Gastrocnemius medialis (tissue), 4 donors: ENCODE measurements at regions not wholly inside any gene's neighbourhood (a gene's known extent, or its start where the extent isn't known, plus 50 kb on each side); places are given as distances from the start of the nearest gene placed in this dataset.
A peak's percentile ranks its signal among the peaks of the same experiment; 100 is the strongest.

Experiments
- ATAC-seq, 2 donors: fragments of 150-250 bp; one replicate each; pipeline ENCODE4 v1.9.1; 2016
- DNase-seq, 2 donors: peaks; one replicate each; pipeline ENCODE4 v3.0.0-alpha.2; 2019
- H3K27ac ChIP-seq, 4 donors: fragments of 200-600 bp; sonication (generic); 1 replicate in 1 of 4; 2 replicates in 3 of 4; pipeline ENCODE4 v1.5.1; 2016 to 2018; ENCODE audit warnings: mild to moderate bottlenecking in 2 of 4, moderate library complexity in 1 of 4
- H3K27me3 ChIP-seq, 3 donors: fragments of 200-600 bp; sonication (generic) in 2 of 3; 1 replicate in 1 of 3; 2 replicates in 2 of 3; pipeline versions ENCODE4 v1.5.1 to v1.6.0; 2016 to 2019; ENCODE audit warnings: mild to moderate bottlenecking in 1 of 3, moderate library complexity in 1 of 3
- H3K36me3 ChIP-seq, 2 donors: fragments of 200-600 bp; sonication (generic) in 1 of 2; one replicate each; pipeline ENCODE4 v1.5.1; 2017 to 2018
- H3K4me1 ChIP-seq, 2 donors: fragments of 200-600 bp; sonication (generic) in 1 of 2; one replicate each; pipeline ENCODE4 v1.5.1; 2016 to 2017; ENCODE audit warnings: mild to moderate bottlenecking in 2 of 2
- H3K4me3 ChIP-seq, 4 donors: fragments of 200-600 bp; sonication (generic) in 3 of 4; 1 replicate in 1 of 4; 2 replicates in 3 of 4; pipeline ENCODE4 v1.5.1; 2016 to 2019; ENCODE audit warnings: mild to moderate bottlenecking in 2 of 4
- H3K9me3 ChIP-seq, 3 donors: fragments of 200-600 bp; sonication (generic) in 2 of 3; 1 replicate in 1 of 3; 2 replicates in 2 of 3; pipeline ENCODE4 v1.5.1; 2016 to 2019
- POLR2A ChIP-seq, 2 donors: fragments of 450-650 bp; IDR thresholded peaks; one replicate each; pipeline ENCODE4 v1.6.1; 2017; ENCODE audit warnings: antibody characterized with exemption in 2 of 2, mild to moderate bottlenecking in 2 of 2, moderate library complexity in 2 of 2
- in situ Hi-C, 4 donors: fragments of 200-750 bp; cut with MboI; loops; one replicate each; pipeline versions ENCODE4 v1.15.0 to v1.8.0; 2017; ENCODE audit warnings: low sequenced_read_pairs in 4 of 4
- intact Hi-C: fragments of 100-400 bp; cut with DNase I; formaldehyde crosslinking; loops from one replicate; pipeline ENCODE4 v1.15.1; 2023; ENCODE audit warnings: low total_unique reads
- TF ChIP-seq, protein P1 (sequence below), 5 experiments: fragments of 450-650 bp in 3 of 5; fragments of 200-600 bp in 2 of 5; sonication (generic) in 2 of 5; IDR thresholded peaks in 4 of 5; conservative IDR thresholded peaks in 1 of 5; 1 replicate in 4 of 5; 2 replicates in 1 of 5; pipeline ENCODE4 v1.5.1; 2016 to 2019; ENCODE audit warnings: antibody characterized with exemption in 5 of 5, mild to moderate bottlenecking in 3 of 5, moderate library complexity in 3 of 5

DNA sequence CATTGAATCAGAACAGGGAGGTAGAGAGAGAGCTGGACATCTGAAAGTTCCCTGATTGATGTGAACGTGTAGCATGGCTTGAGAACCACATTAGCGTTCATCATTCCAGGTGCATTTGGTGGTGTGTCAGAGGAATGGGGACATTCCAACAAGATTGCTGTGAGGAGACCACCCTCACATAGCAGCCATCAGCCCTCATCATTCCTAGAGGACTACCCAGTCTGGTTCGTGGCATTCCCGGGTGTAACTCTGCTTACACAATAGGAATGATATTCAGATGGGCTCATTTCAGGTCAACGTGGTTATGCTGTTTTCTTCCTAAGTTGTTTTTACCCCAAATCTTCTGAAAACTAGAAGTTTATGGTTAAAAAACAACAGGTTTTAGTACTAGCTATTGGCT is 62.2 kb upstream of the KLHL31 start:
- intact Hi-C loops (loop anchor here (1.0 to 10.0 kb wide), 5 partner anchors 75 to 733 kb away; partner anchors contain the start of genes GCLC and GSTA4), in situ Hi-C loops (loop anchor here (5.0 to 25.0 kb wide), 3 partner anchors 233 to 565 kb away; no protein-coding TSS in a partner anchor)
- Histone ChIP-seq H3K4me1 (no peaks in the 10 kb centered on the region), H3K27ac (no peak overlapping the region), H3K27me3 (no peaks in the 10 kb centered on the region), H3K4me3 (no peak overlapping the region), H3K36me3 (no peaks in the 10 kb centered on the region), H3K9me3 (no peaks in the 10 kb centered on the region)
- TF ChIP-seq, protein P1, sequence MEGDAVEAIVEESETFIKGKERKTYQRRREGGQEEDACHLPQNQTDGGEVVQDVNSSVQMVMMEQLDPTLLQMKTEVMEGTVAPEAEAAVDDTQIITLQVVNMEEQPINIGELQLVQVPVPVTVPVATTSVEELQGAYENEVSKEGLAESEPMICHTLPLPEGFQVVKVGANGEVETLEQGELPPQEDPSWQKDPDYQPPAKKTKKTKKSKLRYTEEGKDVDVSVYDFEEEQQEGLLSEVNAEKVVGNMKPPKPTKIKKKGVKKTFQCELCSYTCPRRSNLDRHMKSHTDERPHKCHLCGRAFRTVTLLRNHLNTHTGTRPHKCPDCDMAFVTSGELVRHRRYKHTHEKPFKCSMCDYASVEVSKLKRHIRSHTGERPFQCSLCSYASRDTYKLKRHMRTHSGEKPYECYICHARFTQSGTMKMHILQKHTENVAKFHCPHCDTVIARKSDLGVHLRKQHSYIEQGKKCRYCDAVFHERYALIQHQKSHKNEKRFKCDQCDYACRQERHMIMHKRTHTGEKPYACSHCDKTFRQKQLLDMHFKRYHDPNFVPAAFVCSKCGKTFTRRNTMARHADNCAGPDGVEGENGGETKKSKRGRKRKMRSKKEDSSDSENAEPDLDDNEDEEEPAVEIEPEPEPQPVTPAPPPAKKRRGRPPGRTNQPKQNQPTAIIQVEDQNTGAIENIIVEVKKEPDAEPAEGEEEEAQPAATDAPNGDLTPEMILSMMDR (IDR thresholded peaks at IDR 0.05 in 4 of 5, conservative IDR thresholded peaks at IDR 0.05 in 1 of 5) = no peak
- TF ChIP-seq POLR2A (IDR thresholded peaks at IDR 0.05) = no peak
- ATAC-seq (no peak), DNase-seq (no peak)

- in situ Hi-C loops = loop anchor here (5.0 to 25.0 kb wide), 3 partner anchors 231 to 564 kb away; no protein-coding TSS in a partner anchor
- TF ChIP-seq, protein P1 (IDR thresholded peaks at IDR 0.05 in 4 of 5, conservative IDR thresholded peaks at IDR 0.05 in 1 of 5) = peak; percentile 83 to 99 (median 89)
- TF ChIP-seq POLR2A (IDR thresholded peaks at IDR 0.05) = no peak
- intact Hi-C loops = loop anchor here (2.0 to 10.0 kb wide), 4 partner anchors 74 to 731 kb away; partner anchors contain the start of genes GCLC and GSTA4
- no peaks in the 10 kb centered on the region for H3K36me3 ChIP-seq
- no peak overlapping the region for H3K27ac ChIP-seq
- no peaks in the 10 kb centered on the region for H3K9me3 ChIP-seq
- no peaks in the 10 kb centered on the region for H3K4me1 ChIP-seq
- peak; percentile 86 to 90 for ATAC-seq
- DNase-seq = peak; percentile 54 to 64
- H3K27me3 ChIP-seq = no peaks in the 10 kb centered on the region
- no peak overlapping the region for H3K4me3 ChIP-seq
Observed at GRCh38 chr6:53725791-53726575, 60.4 kb upstream of the KLHL31 start.

DNA sequence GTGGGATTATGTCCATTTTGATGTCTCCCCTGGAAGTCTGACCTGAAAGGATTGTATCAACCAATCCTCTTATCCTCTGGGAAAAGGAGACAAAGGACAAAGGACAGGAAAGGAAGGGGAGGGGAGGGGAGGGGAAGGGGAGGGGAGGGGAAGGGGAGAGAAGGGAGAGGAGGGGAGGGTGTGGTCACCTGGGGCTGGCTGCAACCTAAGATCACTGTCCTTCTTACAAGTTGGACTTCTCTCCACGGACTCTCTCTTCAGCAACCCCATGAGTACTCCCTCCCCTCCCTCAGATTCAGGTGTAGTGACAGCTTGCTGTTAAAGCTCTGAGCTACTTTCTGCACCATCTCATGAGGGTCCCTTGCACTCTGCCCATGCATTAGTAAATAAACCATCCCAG is 58.9 kb upstream of the KLHL31 start:
- DNase-seq = no peak
- TF ChIP-seq POLR2A (IDR thresholded peaks at IDR 0.05) = no peak
- TF ChIP-seq, protein P1 (IDR thresholded peaks at IDR 0.05 in 4 of 5, conservative IDR thresholded peaks at IDR 0.05 in 1 of 5) = no peak
- no peak overlapping the region for H3K27ac ChIP-seq
- no peaks in the 10 kb centered on the region for H3K27me3 ChIP-seq
- H3K4me3 ChIP-seq = no peak overlapping the region
- in situ Hi-C loops (loop anchor here in 1 of 4 donors (10.0 kb wide), 1 partner anchor 230 kb away; no protein-coding TSS in a partner anchor), intact Hi-C loops (loop anchor here (10.0 kb wide), 1 partner anchor 730 kb away; the partner anchor contains the start of gene GSTA4)
- H3K4me1 ChIP-seq = no peaks in the 10 kb centered on the region
- H3K36me3 ChIP-seq = no peaks in the 10 kb centered on the region
- no peaks in the 10 kb centered on the region for H3K9me3 ChIP-seq
- ATAC-seq = no peak

- Histone ChIP-seq H3K4me3 (no peak overlapping the region), H3K4me1 (peaks cover 0 to 3% of the 10 kb centered on the region in 2 donors), H3K27me3 (no peaks in the 10 kb centered on the region), H3K9me3 (no peaks in the 10 kb centered on the region), H3K36me3 (no peaks in the 10 kb centered on the region), H3K27ac (no peak overlapping the region)
- ATAC-seq (no peak), DNase-seq (no peak)
- intact Hi-C loops = loop anchor here (10.0 kb wide), 1 partner anchor 729 kb away; the partner anchor contains the start of gene GSTA4
- in situ Hi-C loops = loop anchor here in 1 of 4 donors (10.0 kb wide), 1 partner anchor 229 kb away; no protein-coding TSS in a partner anchor
- TF ChIP-seq, protein P1 (IDR thresholded peaks at IDR 0.05 in 4 of 5, conservative IDR thresholded peaks at IDR 0.05 in 1 of 5) = no peak
Observed at GRCh38 chr6:53723331-53723730, 57.8 kb upstream of the KLHL31 start.
